ENCODE measurements at regions not wholly inside any gene's neighbourhood (a gene's known extent, or its start where the extent isn't known, plus 50 kb on each side); places are given as distances from the start of the nearest gene placed in this dataset.

DNA sequence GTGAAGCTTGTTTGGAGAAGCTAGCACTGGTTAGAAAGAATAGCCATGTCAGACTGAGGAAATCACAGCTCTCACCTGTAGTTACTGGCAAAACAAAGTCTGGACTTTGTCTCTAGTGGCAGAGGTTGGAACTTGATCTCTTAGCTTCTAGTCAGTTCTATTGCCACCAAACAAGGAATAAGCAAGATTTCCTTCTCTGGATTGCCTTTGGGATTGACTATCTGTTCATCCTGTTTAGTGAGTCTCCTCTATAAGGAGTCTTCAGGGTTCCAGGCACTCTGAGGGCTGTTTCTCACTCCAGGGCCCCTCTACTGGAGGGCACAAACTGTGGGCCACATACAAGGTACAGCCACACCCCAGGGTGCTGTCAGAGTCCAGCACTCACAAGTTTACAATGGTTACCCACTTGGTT is 426.6 kb upstream of the THBS1 start:
- TF ChIP-seq GATA3 (IDR thresholded peaks at IDR 0.05; ENCODE audit: low read depth, low read length) (no peak), GATA2 (IDR thresholded peaks at IDR 0.05; ENCODE audit: low read depth, low read length) (no peak)

GRCh38 chr15:39154776-39155175 is 426.1 kb upstream of the THBS1 start:
- no peak for TF ChIP-seq GATA2 (IDR thresholded peaks at IDR 0.05; ENCODE audit: low read depth, low read length)
- no peak for TF ChIP-seq GATA3 (IDR thresholded peaks at IDR 0.05; ENCODE audit: low read depth, low read length)

DNA sequence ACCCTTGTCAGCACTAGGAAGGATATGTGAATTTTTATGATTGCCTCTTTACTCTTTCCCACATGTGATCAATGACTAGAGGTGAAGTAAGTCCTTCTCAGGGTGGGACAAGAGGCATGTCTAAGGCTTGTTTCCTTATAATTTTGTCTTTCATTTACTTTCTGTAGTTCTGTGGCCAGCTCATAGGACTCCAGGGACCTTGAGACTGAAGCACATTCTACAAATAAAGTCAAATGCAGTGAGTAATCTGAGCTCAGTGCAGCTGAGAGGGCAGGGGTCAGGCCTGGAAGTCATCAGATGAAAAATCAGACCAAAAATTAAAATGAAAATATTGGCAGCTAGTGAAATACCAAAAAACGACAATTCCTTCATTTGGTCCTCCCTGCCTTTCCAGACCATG is 424.7 kb upstream of the THBS1 start:
- no peak for TF ChIP-seq GATA3 (IDR thresholded peaks at IDR 0.05; ENCODE audit: low read depth, low read length)
- TF ChIP-seq GATA2 (IDR thresholded peaks at IDR 0.05; ENCODE audit: low read depth, low read length) = no peak

GRCh38 chr15:39156646-39157250 is 424.1 kb upstream of the THBS1 start:
- no peak for TF ChIP-seq GATA2 (IDR thresholded peaks at IDR 0.05; ENCODE audit: low read depth, low read length)
- no peak for TF ChIP-seq GATA3 (IDR thresholded peaks at IDR 0.05; ENCODE audit: low read depth, low read length)

GRCh38 chr15:39157882-39158281 is 423.0 kb upstream of the THBS1 start:
- TF ChIP-seq GATA3 (IDR thresholded peaks at IDR 0.05; ENCODE audit: low read depth, low read length) (no peak), GATA2 (IDR thresholded peaks at IDR 0.05; ENCODE audit: low read depth, low read length) (no peak)

DNA sequence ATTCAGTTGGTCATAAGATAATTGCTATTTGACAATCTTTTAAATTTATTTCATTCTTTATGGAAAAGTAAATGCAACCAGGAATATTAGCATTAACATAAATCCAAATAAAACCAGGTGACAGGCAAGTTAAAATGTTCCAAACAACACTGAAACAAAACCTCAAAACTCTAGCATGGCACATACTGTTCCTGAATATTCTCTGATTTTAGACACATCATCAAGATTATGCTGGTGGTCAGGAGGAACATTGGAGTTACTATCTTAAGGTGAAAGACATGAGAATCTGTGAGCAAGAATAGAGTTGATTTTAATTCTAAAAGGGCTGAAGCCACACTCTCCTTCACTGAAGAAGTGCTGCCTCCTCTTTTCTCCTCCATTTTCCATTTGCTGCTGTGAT is 421.0 kb upstream of the THBS1 start:
- TF ChIP-seq GATA3 (IDR thresholded peaks at IDR 0.05; ENCODE audit: low read depth, low read length) (no peak), GATA2 (IDR thresholded peaks at IDR 0.05; ENCODE audit: low read depth, low read length) (no peak)

GRCh38 chr15:39161096-39161495 is 419.8 kb upstream of the THBS1 start:
- TF ChIP-seq GATA3 (IDR thresholded peaks at IDR 0.05; ENCODE audit: low read depth, low read length) = no peak
- TF ChIP-seq GATA2 (IDR thresholded peaks at IDR 0.05; ENCODE audit: low read depth, low read length) = no peak

- TF ChIP-seq GATA2 (IDR thresholded peaks at IDR 0.05; ENCODE audit: low read depth, low read length) = no peak
- TF ChIP-seq GATA3 (IDR thresholded peaks at IDR 0.05; ENCODE audit: low read depth, low read length) = no peak
Observed at GRCh38 chr15:39165020-39165706, 415.7 kb upstream of the THBS1 start.

GRCh38 chr15:39167164-39168058 is 413.5 kb upstream of the THBS1 start:
- TF ChIP-seq GATA3 (IDR thresholded peaks at IDR 0.05; ENCODE audit: low read depth, low read length) = no peak
- no peak for TF ChIP-seq GATA2 (IDR thresholded peaks at IDR 0.05; ENCODE audit: low read depth, low read length)

GRCh38 chr15:39171944-39172368 is 408.9 kb upstream of the THBS1 start:
- TF ChIP-seq GATA2 (IDR thresholded peaks at IDR 0.05; ENCODE audit: low read depth, low read length) (no peak), GATA3 (IDR thresholded peaks at IDR 0.05; ENCODE audit: low read depth, low read length) (no peak)

DNA sequence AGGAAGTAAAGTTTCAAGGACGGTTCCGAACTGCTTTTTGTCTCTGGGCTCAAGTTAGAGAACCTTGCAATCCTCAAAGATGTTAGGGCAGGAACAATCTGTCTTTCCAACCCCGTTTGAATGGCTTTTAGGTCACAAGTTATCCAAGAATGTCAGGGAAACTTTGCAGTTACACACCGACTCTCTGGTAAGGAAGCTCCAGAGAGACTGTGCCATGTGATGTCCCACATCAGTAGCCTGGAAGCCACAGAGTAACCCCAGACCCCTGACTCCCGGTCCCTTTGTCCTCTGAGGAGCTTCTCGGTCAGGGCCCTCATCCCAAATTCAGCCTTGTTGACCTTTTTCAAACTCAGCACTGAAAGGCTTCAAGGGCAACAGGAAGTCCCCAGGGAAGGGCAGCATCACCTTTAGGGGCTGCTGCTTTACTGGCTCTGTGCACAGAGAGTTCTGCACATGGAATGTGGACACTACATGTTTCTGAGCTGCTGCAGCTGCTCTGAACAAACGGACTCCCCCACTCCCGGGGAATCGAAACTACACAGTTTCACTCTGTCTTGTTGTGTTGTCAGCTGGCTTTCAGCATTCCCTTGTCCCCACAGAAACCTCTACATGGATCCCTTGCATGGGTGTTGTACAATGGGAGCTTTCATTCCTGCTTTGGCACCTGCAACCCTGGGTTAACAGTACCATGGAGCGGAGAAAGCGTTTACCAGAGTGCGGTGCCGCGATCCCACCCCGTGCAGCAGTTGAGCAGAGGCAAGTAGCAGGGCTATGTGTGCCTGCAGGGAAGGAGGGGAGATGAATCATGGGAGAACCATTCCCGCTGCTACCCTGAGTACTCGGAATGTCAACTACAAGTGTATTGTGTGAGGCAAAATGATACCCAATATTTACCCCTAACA is 408.2 kb upstream of the THBS1 start:
- TF ChIP-seq GATA3 (IDR thresholded peaks at IDR 0.05; ENCODE audit: low read depth, low read length) (no peak), GATA2 (IDR thresholded peaks at IDR 0.05; ENCODE audit: low read depth, low read length) (no peak)

DNA sequence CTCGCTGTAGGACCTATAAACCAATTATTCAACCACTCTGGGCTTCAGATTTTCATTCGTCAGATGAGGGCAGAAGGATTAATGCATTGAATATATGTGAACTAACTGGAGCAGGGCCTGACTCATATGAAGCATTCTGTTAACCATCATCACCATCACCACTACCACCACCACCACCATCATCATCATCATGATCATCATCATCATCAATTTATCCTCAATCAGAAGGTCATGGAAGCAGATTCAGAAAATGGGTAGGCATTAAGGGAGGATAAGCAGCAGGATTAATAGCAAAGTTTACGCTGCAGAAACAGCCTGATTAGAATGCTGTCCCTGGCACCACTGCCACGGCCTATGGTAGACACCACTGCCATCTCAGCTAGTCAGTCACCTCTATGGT is 407.5 kb upstream of the THBS1 start:
- TF ChIP-seq GATA2 (IDR thresholded peaks at IDR 0.05; ENCODE audit: low read depth, low read length) = no peak
- TF ChIP-seq GATA3 (IDR thresholded peaks at IDR 0.05; ENCODE audit: low read depth, low read length) = no peak

DNA sequence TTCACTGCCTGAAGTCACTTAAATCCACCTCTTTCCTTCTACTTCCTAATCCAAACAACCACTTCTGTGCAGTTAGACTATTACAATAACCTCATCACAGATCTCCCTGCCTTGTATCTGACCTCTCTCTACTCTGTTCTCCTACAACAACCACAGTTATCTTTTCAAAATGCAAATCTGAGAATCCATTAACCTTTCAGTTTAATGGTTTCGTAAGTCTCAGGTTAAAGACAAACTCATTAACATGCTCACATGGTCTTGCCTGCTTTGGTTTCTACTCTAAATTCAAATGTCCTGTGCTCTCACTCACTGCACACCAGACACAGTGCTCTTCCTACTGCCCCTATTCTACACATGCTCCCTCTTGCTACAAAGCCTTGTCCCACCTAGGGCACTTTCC is 406.5 kb upstream of the THBS1 start:
- TF ChIP-seq GATA3 (IDR thresholded peaks at IDR 0.05; ENCODE audit: low read depth, low read length) = no peak
- TF ChIP-seq GATA2 (IDR thresholded peaks at IDR 0.05; ENCODE audit: low read depth, low read length) = no peak

DNA sequence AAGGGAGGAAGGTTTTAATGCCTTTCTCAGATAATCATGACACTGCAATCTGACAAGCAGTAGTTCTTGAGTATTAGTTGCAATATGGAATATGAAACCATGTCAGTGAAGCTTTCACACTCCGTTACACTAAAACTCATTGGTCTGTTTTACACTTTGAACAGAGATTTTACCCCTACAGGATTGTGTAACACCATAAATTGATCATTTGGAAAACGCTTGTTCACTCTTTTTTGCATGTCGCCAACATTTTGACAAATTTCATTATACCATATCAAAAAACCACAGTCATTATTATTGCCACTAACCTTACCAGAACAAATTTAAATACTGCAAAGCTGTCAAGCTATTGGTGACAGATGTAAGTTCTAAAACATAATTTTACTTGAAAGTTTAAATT is 404.8 kb upstream of the THBS1 start:
- no peak for TF ChIP-seq GATA3 (IDR thresholded peaks at IDR 0.05; ENCODE audit: low read depth, low read length)
- TF ChIP-seq GATA2 (IDR thresholded peaks at IDR 0.05; ENCODE audit: low read depth, low read length) = no peak

All from SH-SY5Y (cell line).